ENCODE measurements at regions not wholly inside any gene's neighbourhood (a gene's known extent, or its start where the extent isn't known, plus 50 kb on each side); places are given as distances from the start of the nearest gene placed in this dataset.
"Not testable (repeated sequence)": the region's sequence is repeated elsewhere in the genome, so short reads cannot be mapped to it uniquely, and the experiment has no call there.

DNA sequence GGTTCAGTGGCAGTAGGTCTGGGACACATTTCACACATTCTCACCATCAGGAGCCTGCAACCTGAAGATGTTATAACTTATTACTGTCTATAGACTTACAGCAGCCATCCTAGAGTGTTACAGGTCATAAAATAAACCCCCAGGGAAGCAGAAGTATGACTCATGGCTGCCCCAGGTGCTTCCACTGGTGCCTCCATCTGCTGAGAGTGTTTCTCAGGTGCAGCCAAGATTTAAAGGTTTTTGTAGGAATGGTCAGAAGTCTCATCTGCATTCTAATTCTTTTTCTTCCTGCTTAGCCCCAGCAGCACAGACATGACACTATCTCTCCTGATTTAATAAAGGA is 1319.6 kb downstream of the RPIA start:
- H3K79me2 ChIP-seq; H3K4me1 ChIP-seq; H3K4me2 ChIP-seq (ENCODE audit: low read length); H3K4me3 ChIP-seq (ENCODE audit: low read depth, low read length); H3K27me3 ChIP-seq (ENCODE audit: control insufficient read depth, insufficient read depth, low read length); H3K9ac ChIP-seq; H3K9me3 ChIP-seq (ENCODE audit: control insufficient read depth, low read length); H3K36me3 ChIP-seq (ENCODE audit: control insufficient read depth, insufficient read depth, low read length); H3K27ac ChIP-seq; H2AFZ ChIP-seq: not testable (repeated sequence)

DNA sequence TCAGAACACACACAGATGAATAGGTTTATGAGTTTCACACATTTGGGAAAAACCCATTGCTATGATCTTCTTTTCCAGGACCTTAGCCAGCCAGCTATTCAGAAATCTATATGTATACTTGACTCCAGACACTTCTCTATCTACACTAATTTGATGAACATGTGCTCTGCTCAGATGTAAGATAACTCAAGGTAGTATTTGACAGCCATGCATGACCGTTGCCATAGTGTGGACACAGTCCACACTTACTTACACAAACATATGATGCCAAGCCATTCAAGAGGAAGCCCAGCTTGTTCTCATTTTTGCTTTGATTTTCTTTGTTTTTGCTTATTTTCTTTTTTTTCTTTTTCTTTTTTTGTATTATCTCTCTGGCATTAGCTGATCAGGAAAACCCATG is 1328.4 kb downstream of the RPIA start:
- H3K27me3 ChIP-seq (ENCODE audit: control insufficient read depth, insufficient read depth, low read length); H2AFZ ChIP-seq; H3K4me3 ChIP-seq (ENCODE audit: low read depth, low read length); H3K4me1 ChIP-seq; H3K36me3 ChIP-seq (ENCODE audit: control insufficient read depth, insufficient read depth, low read length); H3K27ac ChIP-seq; H3K4me2 ChIP-seq (ENCODE audit: low read length); H3K79me2 ChIP-seq; H3K9ac ChIP-seq; H3K9me3 ChIP-seq (ENCODE audit: control insufficient read depth, low read length): not testable (repeated sequence)

DNA sequence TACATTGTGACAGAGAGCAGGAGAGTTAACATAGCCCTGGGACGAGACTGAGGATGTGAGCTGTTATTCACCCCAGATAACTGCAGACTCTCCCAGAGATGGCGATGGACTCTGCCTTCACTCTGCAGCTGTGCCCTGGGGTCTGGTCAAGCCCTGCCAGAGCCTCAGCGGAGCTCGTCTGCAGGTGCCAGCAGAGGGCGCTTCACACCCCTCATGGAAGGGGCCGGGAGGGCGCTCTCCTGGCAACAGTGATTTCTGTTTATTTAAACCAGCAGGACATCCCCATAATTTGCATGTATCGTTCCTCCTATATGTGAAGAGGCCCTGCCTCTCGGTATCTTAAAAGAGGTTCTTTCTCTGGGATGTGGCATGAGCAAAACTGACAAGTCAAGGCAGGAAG is 1329.8 kb downstream of the RPIA start:
- not testable (repeated sequence) for H2AFZ ChIP-seq; H3K27ac ChIP-seq; H3K79me2 ChIP-seq; H3K36me3 ChIP-seq (ENCODE audit: control insufficient read depth, insufficient read depth, low read length); H3K9me3 ChIP-seq (ENCODE audit: control insufficient read depth, low read length); H3K4me2 ChIP-seq (ENCODE audit: low read length); H3K27me3 ChIP-seq (ENCODE audit: control insufficient read depth, insufficient read depth, low read length); H3K4me3 ChIP-seq (ENCODE audit: low read depth, low read length); H3K4me1 ChIP-seq; H3K9ac ChIP-seq

DNA sequence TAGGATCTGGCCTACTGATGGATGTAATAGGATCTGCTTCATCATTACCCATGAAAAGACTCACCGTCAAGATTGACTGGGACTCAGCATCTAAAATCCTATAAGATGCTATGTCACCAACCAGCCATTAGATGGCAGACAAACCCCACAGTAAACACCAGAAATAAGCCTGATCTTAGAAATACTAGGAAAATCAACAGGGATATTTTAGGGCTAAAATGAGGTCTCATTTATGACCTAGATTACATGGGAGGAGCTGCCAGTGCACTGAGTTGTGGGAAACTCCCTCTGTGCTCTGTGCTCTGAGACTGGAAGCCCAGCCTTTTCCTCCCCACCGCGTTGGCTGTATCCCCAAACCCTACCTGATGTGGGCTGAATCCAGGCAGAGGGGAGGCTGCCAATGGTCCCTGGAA is 1335.8 kb downstream of the RPIA start:
- TF ChIP-seq, protein P1, sequence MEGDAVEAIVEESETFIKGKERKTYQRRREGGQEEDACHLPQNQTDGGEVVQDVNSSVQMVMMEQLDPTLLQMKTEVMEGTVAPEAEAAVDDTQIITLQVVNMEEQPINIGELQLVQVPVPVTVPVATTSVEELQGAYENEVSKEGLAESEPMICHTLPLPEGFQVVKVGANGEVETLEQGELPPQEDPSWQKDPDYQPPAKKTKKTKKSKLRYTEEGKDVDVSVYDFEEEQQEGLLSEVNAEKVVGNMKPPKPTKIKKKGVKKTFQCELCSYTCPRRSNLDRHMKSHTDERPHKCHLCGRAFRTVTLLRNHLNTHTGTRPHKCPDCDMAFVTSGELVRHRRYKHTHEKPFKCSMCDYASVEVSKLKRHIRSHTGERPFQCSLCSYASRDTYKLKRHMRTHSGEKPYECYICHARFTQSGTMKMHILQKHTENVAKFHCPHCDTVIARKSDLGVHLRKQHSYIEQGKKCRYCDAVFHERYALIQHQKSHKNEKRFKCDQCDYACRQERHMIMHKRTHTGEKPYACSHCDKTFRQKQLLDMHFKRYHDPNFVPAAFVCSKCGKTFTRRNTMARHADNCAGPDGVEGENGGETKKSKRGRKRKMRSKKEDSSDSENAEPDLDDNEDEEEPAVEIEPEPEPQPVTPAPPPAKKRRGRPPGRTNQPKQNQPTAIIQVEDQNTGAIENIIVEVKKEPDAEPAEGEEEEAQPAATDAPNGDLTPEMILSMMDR (IDR thresholded peaks at IDR 0.05): peak; percentile 30
- H3K27ac ChIP-seq; H3K4me1 ChIP-seq; H3K4me3 ChIP-seq (ENCODE audit: low read depth, low read length); H3K9me3 ChIP-seq (ENCODE audit: control insufficient read depth, low read length); H3K27me3 ChIP-seq (ENCODE audit: control insufficient read depth, insufficient read depth, low read length); H3K36me3 ChIP-seq (ENCODE audit: control insufficient read depth, insufficient read depth, low read length); H2AFZ ChIP-seq; H3K4me2 ChIP-seq (ENCODE audit: low read length); H3K9ac ChIP-seq; H3K79me2 ChIP-seq: not testable (repeated sequence)

DNA sequence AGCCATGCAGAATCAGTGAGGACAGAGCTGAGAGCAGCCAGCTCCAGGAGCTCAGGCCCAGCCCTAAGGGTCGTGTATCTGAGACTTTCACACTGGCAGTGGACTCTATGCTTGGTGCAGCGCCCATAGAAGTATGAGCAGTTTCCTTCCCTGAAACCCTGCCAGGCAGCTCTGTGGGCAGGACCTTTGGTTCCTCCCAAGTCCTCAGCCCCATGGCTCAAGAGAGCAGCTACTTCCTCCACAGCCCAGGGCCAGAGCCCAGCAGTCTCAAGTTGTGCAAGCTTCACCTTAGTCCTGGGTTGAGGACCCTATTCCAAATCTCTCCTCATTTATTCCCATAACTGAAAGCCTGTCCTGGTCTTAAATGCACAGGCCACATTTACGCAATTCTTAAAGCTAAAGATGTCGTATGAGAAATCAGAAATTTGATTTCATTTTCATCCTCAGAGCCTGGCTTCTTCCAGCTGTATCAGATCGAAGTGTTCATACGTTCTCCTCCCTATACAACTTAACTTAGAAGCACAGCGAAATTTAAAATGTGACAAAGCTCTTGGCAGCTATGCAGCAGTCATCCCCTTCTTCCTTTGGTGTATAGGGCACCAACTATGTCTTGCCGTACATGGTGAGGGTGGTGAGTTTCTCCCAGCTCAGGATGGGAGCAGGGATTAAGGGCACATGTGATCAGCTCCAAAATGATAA is 1337.1 kb downstream of the RPIA start:
- H3K4me2 ChIP-seq (ENCODE audit: low read length); H3K79me2 ChIP-seq; H3K27ac ChIP-seq; H3K4me1 ChIP-seq; H3K9me3 ChIP-seq (ENCODE audit: control insufficient read depth, low read length); H2AFZ ChIP-seq; H3K36me3 ChIP-seq (ENCODE audit: control insufficient read depth, insufficient read depth, low read length); H3K9ac ChIP-seq; H3K4me3 ChIP-seq (ENCODE audit: low read depth, low read length); H3K27me3 ChIP-seq (ENCODE audit: control insufficient read depth, insufficient read depth, low read length): not testable (repeated sequence)

DNA sequence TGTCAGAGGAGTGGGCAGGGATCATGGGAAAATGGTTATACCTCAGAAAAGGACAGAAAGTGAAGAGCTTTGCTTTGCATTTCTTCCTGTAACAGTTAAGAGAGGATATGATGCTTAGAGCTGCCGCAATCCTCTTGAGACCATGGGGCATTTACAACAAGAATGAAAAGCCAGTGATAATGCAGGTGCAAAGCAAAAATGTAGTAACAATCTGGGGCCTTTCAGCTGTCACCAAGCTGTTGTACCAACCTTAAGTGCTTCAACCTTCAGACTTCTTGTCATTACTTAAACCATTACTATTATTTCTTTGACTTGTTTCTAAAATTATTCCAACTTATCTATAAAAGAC is 1337.6 kb downstream of the RPIA start:
- not testable (repeated sequence) for H3K36me3 ChIP-seq (ENCODE audit: control insufficient read depth, insufficient read depth, low read length); H3K4me1 ChIP-seq

DNA sequence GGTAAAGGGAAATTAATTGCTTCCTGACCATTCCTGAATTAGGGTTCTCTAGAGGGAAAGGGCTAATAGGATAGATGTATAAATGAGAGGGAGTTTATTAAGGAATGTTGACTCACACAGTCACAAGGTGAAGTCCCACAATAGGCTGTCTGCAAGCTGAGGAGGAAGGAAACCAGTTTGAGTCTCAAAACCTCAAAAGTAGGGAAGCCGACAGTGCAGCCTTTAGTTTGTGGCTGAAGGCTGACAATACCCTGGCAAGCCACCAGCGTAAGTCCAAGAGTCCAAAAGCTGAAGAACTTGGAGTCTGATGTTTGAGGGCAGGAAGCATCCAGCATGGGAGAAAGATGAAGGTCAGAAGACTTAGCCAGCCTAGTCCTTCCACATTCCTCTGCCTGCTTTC is 1340.8 kb downstream of the RPIA start:
- not testable (repeated sequence) for H3K9me3 ChIP-seq (ENCODE audit: control insufficient read depth, low read length); H3K27ac ChIP-seq; H3K27me3 ChIP-seq (ENCODE audit: control insufficient read depth, insufficient read depth, low read length); H3K9ac ChIP-seq; H3K4me1 ChIP-seq; H3K4me3 ChIP-seq (ENCODE audit: low read depth, low read length); H3K4me2 ChIP-seq (ENCODE audit: low read length); H3K36me3 ChIP-seq (ENCODE audit: control insufficient read depth, insufficient read depth, low read length); H2AFZ ChIP-seq; H3K79me2 ChIP-seq

More for the DNA sequence above, 1337.6 kb downstream of the RPIA start:
- not testable (repeated sequence) for H3K9me3 ChIP-seq (ENCODE audit: control insufficient read depth, low read length); H3K79me2 ChIP-seq; H2AFZ ChIP-seq; H3K4me2 ChIP-seq (ENCODE audit: low read length); H3K4me3 ChIP-seq (ENCODE audit: low read depth, low read length); H3K27me3 ChIP-seq (ENCODE audit: control insufficient read depth, insufficient read depth, low read length); H3K27ac ChIP-seq; H3K9ac ChIP-seq

DNA sequence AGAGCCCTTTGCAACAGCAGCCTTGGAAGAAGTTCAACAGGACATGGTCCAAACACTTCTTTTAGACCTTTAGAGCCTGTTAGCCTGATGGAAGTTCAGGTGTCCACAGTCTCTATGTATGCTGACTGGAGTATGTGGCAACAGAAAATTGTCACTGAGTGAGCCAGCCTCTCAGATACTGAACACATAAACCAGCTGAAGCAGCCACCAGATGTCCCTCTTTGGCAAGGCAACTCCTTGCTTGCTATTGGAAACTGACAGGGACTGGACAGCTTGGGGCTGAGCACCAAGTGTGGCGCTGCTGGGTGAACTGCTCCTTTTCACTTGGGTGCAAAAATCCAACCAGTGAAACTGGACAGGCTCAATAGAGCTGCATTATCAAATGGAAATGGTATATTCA is 1344.9 kb downstream of the RPIA start:
- H3K9ac ChIP-seq; H3K27ac ChIP-seq; H3K4me2 ChIP-seq (ENCODE audit: low read length); H3K9me3 ChIP-seq (ENCODE audit: control insufficient read depth, low read length); H3K4me3 ChIP-seq (ENCODE audit: low read depth, low read length); H2AFZ ChIP-seq; H3K4me1 ChIP-seq; H3K36me3 ChIP-seq (ENCODE audit: control insufficient read depth, insufficient read depth, low read length); H3K27me3 ChIP-seq (ENCODE audit: control insufficient read depth, insufficient read depth, low read length); H3K79me2 ChIP-seq: not testable (repeated sequence)
- TF ChIP-seq, protein P1 (IDR thresholded peaks at IDR 0.05): peak; percentile 31

DNA sequence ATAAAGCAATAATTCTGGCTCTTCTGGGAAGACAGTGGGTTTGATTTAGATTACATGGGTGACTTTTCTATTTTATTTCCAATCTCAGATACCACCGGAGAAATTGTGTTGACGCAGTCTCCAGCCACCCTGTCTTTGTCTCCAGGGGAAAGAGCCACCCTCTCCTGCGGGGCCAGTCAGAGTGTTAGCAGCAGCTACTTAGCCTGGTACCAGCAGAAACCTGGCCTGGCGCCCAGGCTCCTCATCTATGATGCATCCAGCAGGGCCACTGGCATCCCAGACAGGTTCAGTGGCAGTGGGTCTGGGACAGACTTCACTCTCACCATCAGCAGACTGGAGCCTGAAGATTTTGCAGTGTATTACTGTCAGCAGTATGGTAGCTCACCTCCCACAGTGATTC is 1347.6 kb downstream of the RPIA start:
- not testable (repeated sequence) for H3K36me3 ChIP-seq (ENCODE audit: control insufficient read depth, insufficient read depth, low read length); H2AFZ ChIP-seq; H3K27ac ChIP-seq; H3K4me3 ChIP-seq (ENCODE audit: low read depth, low read length); H3K4me2 ChIP-seq (ENCODE audit: low read length); H3K4me1 ChIP-seq; H3K79me2 ChIP-seq; H3K9ac ChIP-seq; H3K9me3 ChIP-seq (ENCODE audit: control insufficient read depth, low read length); H3K27me3 ChIP-seq (ENCODE audit: control insufficient read depth, insufficient read depth, low read length)

DNA sequence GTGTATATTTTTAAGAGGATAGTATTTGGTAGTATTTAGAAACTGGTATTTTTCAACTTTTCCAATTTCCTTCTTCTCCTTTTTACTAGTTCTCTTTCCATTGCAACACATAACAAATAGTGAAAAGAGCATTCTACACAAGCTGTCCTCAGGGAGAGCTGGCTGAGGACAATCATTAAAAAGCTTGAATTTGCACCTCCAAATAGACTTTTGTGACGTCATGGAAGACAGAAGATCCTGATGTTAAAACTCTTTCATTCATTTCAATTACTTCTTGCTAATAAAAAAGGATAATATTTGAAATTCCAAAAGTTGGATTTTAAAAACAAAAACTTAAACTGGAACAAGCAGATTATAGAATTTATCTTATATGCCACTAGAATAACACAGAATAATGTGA is 1356.3 kb downstream of the RPIA start:
- not testable (repeated sequence) for H3K36me3 ChIP-seq (ENCODE audit: control insufficient read depth, insufficient read depth, low read length); H3K9me3 ChIP-seq (ENCODE audit: control insufficient read depth, low read length); H3K27ac ChIP-seq; H3K4me3 ChIP-seq (ENCODE audit: low read depth, low read length); H3K79me2 ChIP-seq; H3K9ac ChIP-seq; H3K4me1 ChIP-seq; H2AFZ ChIP-seq; H3K4me2 ChIP-seq (ENCODE audit: low read length); H3K27me3 ChIP-seq (ENCODE audit: control insufficient read depth, insufficient read depth, low read length)
